ENCODE measurements at regions not wholly inside any gene's neighbourhood (a gene's known extent, or its start where the extent isn't known, plus 50 kb on each side); places are given as distances from the start of the nearest gene placed in this dataset.

- H3K27me3 ChIP-seq (ENCODE audit: control insufficient read depth, insufficient read depth, low read length): no peaks in the 10 kb centered on the region
- no peak overlapping the region for H4K5ac ChIP-seq (ENCODE audit: low read depth, low read length)
- no peak overlapping the region for H3K9ac ChIP-seq (ENCODE audit: low read depth, low read length)
- DNase-seq (peak; percentile 77), ATAC-seq (ENCODE audit: low read depth) (peak; percentile 96)
- H2BK5ac ChIP-seq (ENCODE audit: low read depth, low read length, poor library complexity, severe bottlenecking): no peak overlapping the region
- no peak overlapping the region for H3K56ac ChIP-seq (ENCODE audit: extremely low read depth, insufficient read depth, low read length)
- no peaks in the 10 kb centered on the region for H3K4me1 ChIP-seq (ENCODE audit: control insufficient read depth, insufficient read depth, low read length)
- no peak overlapping the region for H2AK5ac ChIP-seq (ENCODE audit: low read depth, low read length)
- in situ Hi-C loops (cut with MboI; ENCODE audit: low sequenced_read_pairs) (no loop called here), intact Hi-C loops (cut with micrococcal nuclease) (no loop called here), dilution Hi-C loops (cut with HindIII; ENCODE audit: low sequenced_read_pairs, unreplicated experiment) (no loop called here)
- no peak overlapping the region for H2BK120ac ChIP-seq (ENCODE audit: low read depth, low read length)
- no peak overlapping the region for H2BK20ac ChIP-seq (ENCODE audit: low read depth, low read length)
- ChIA-PET CTCF (no interaction called here), POLR2A (ENCODE audit: unreplicated experiment) (no interaction called here)
- no peak overlapping the region for H3K4ac ChIP-seq (ENCODE audit: low read depth, low read length)
- no peak overlapping the region for H3K4me2 ChIP-seq (ENCODE audit: low read depth, low read length)
- H3K36me3 ChIP-seq (ENCODE audit: control insufficient read depth, insufficient read depth, low read length): no peaks in the 10 kb centered on the region
- H3K4me3 ChIP-seq (ENCODE audit: insufficient read depth, low read depth, low read length): no peak overlapping the region
- no peak overlapping the region for H3K23ac ChIP-seq (ENCODE audit: low read depth, low read length)
- no peaks in the 10 kb centered on the region for H3K9me3 ChIP-seq (ENCODE audit: control insufficient read depth, insufficient read depth, low read length)
- no peak overlapping the region for H2AFZ ChIP-seq (replicated peaks; ENCODE audit: low read length, poor library complexity)
- H3K14ac ChIP-seq (replicated peaks; ENCODE audit: low read depth, low read length): no peak overlapping the region
- H2BK15ac ChIP-seq (ENCODE audit: low read depth, low read length): no peak overlapping the region
- no TSS peak for BruUV-seq (replicated peaks)
- no peak overlapping the region for H3K18ac ChIP-seq (ENCODE audit: low read depth, low read length)
- TF ChIP-seq MAFK (IDR thresholded peaks at IDR 0.05; ENCODE audit: low read depth, low read length): 0 out of 2 replicates have a peak, but pooled peaks have one; percentile 6
- no peak for TF ChIP-seq BHLHE40 (IDR thresholded peaks at IDR 0.05; ENCODE audit: low read depth, low read length)
- H3K9me1 ChIP-seq (ENCODE audit: insufficient read depth, low read length): no peaks in the 10 kb centered on the region
- no peaks in the 10 kb centered on the region for H3K79me1 ChIP-seq (ENCODE audit: low read depth in 1 of 2, low read length in 2 of 2)
- no peak overlapping the region for H3K27ac ChIP-seq (ENCODE audit: insufficient read depth, low read length)
- no peaks in the 10 kb centered on the region for H4K20me1 ChIP-seq (ENCODE audit: insufficient read depth, low read length)
- no peak overlapping the region for H2AK9ac ChIP-seq (replicated peaks; ENCODE audit: low read depth, low read length, poor library complexity)
- no peak overlapping the region for H4K91ac ChIP-seq (ENCODE audit: insufficient read depth, low read depth, low read length)
- no peak overlapping the region for H4K8ac ChIP-seq (ENCODE audit: low read depth in 2 of 2, low read length in 2 of 2)
Measured at GRCh38 chr13:62879071-62879470, 1463.4 kb upstream of the PCDH20 start.
